ENCODE measurements at regions not wholly inside any gene's neighbourhood (a gene's known extent, or its start where the extent isn't known, plus 50 kb on each side); places are given as distances from the start of the nearest gene placed in this dataset.

- no peak for TF ChIP-seq TAF1 (IDR thresholded peaks at IDR 0.05; ENCODE audit: low read depth)
- TF ChIP-seq CTCF (IDR thresholded peaks at IDR 0.05; ENCODE audit: poor library complexity, severe bottlenecking) = no peak
- no peak for TF ChIP-seq EZH2 (IDR thresholded peaks at IDR 0.05; ENCODE audit: borderline replicate concordance, insufficient read depth, low read length, poor library complexity, severe bottlenecking)
These were observed 181.4 kb upstream of the SHH start for GRCh38 chr7:155993420-155994278.

All from neural cell (in vitro differentiated cells).